Left lung (tissue), 4 donors: ENCODE measurements at regions not wholly inside any gene's neighbourhood (a gene's known extent, or its start where the extent isn't known, plus 50 kb on each side); places are given as distances from the start of the nearest gene placed in this dataset.
A peak's percentile ranks its signal among the peaks of the same experiment; 100 is the strongest.
"Not testable (repeated sequence)": the region's sequence is repeated elsewhere in the genome, so short reads cannot be mapped to it uniquely, and the experiment has no call there.

Experiments used
- ATAC-seq: fragments of 200-7000 bp; cut with Tn5 transposase; one replicate; pipeline ENCODE4 v1.9.1; 2020; ENCODE audit warnings: moderate library complexity
- DNase-seq, 4 donors: peaks; one replicate each; pipeline ENCODE4 v3.0.0-alpha.2; 2013 to 2020
- H3K27ac ChIP-seq, 2 donors: fragments of 200-600 bp; sonication (generic) in 1 of 2; one replicate each; pipeline versions ENCODE4 v1.5.0 to v1.8.0; 2020 to 2021
- H3K27me3 ChIP-seq, 2 donors: fragments of 200-600 bp; sonication (generic) in 1 of 2; one replicate each; pipeline versions ENCODE4 v1.5.0 to v1.8.0; 2020 to 2021
- H3K36me3 ChIP-seq, 2 donors: fragments of 200-600 bp; sonication (generic) in 1 of 2; one replicate each; pipeline versions ENCODE4 v1.5.0 to v1.8.0; 2020 to 2021
- H3K4me1 ChIP-seq, 2 donors: fragments of 200-600 bp; one replicate each; pipeline ENCODE4 v1.8.0; 2021
- H3K4me3 ChIP-seq, 2 donors: fragments of 200-600 bp; sonication (generic) in 1 of 2; one replicate each; pipeline versions ENCODE4 v1.5.0 to v1.8.0; 2020 to 2021; ENCODE audit warnings: mild to moderate bottlenecking in 1 of 2
- H3K9me3 ChIP-seq, 2 donors: fragments of 200-600 bp; sonication (generic) in 1 of 2; one replicate each; pipeline versions ENCODE4 v1.5.0 to v1.8.0; 2020 to 2021
- intact Hi-C, 2 donors: fragments of 100-400 bp; cut with DNase I; formaldehyde crosslinking; loops; one replicate each; pipeline versions ENCODE4 v1.11.2 to v1.14.2; 2022
- TF ChIP-seq, protein P1 (sequence below), 2 donors: fragments of 200-600 bp; sonication (generic) in 1 of 2; IDR thresholded peaks; one replicate each; pipeline versions ENCODE4 v1.5.0 to v1.8.0; 2021; ENCODE audit warnings: antibody characterized with exemption in 2 of 2
- donor health status: DM: no; HTN: yes; CAD: no.
- donor health status: DM: no; HTN: no; CAD: no.

DNA sequence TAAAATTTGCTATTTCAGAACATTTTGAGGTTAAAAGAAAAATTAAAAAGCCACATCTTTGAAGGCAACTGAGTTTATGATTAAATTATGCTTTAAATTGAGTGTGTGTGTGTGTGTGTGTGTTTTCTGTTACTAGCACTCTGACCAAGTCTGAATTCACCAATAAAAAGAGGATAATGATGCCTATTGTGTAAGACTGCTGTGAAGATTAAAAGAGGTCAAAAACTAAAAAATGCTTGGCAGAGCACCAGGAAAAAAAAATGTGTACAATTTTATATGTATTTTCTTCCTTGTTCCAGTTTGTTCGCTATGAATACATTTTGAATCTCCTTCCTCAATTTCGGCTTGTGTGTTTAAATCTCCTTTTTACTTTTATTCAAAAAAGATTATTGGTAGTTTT lies 316.6 kb upstream of the MAGI2 start:
- Histone ChIP-seq H3K27me3 (no peaks in the 10 kb centered on the region), H3K9me3 (peaks cover 0 to 3% of the 10 kb centered on the region in 2 donors), H3K27ac (no peak overlapping the region), H3K36me3 (no peaks in the 10 kb centered on the region), H3K4me1 (no peaks in the 10 kb centered on the region), H3K4me3 (no peak overlapping the region)
- DNase-seq (peak in 2 of 4 donors; percentile 44 to 54), ATAC-seq (no peak)
- TF ChIP-seq, protein P1, sequence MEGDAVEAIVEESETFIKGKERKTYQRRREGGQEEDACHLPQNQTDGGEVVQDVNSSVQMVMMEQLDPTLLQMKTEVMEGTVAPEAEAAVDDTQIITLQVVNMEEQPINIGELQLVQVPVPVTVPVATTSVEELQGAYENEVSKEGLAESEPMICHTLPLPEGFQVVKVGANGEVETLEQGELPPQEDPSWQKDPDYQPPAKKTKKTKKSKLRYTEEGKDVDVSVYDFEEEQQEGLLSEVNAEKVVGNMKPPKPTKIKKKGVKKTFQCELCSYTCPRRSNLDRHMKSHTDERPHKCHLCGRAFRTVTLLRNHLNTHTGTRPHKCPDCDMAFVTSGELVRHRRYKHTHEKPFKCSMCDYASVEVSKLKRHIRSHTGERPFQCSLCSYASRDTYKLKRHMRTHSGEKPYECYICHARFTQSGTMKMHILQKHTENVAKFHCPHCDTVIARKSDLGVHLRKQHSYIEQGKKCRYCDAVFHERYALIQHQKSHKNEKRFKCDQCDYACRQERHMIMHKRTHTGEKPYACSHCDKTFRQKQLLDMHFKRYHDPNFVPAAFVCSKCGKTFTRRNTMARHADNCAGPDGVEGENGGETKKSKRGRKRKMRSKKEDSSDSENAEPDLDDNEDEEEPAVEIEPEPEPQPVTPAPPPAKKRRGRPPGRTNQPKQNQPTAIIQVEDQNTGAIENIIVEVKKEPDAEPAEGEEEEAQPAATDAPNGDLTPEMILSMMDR (IDR thresholded peaks at IDR 0.05), result no peak
- intact Hi-C loops, result no loop called here

DNA sequence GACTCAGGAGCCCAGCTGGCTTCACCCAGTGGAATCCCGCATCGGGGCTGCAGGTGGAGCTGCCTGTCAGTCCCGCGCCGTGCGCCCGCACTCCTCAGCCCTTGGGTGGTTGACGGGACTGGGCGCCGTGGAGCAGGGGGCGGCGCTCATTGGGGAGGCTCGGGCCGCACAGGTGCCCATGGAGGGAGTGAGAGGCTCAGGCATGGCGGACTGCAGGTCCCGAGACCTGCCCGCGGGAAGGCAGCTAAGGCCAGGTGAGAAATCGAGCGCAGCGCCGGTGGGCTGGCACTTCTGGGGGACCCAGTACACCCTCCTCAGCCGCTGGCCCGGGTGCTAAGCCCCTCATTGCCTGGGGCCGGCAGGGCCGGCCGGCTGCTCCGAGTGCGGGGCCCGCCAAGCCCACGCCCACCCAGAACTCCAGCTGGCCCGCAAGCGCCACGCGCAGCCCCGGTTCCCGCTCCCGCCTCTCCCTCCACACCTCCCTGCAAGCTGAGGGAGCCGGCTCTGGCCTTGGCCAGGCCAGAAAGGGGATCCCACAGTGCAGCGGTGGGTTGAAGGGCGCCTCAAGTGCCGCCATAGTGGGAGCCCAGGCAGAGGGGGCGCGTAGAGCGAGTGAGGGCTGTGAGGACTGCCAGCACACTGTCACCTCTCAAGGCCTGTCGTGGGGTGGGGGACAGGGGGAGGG lies 314.6 kb upstream of the MAGI2 start:
- H3K27me3 ChIP-seq, intact Hi-C loops, H3K4me1 ChIP-seq, ATAC-seq, H3K4me3 ChIP-seq, H3K9me3 ChIP-seq, H3K36me3 ChIP-seq, H3K27ac ChIP-seq: not testable (repeated sequence)
- peak in 1 of 4 donors; percentile 68 for DNase-seq

- H3K27ac ChIP-seq, H3K4me3 ChIP-seq, DNase-seq, H3K27me3 ChIP-seq, ATAC-seq, H3K9me3 ChIP-seq, H3K4me1 ChIP-seq, H3K36me3 ChIP-seq, intact Hi-C loops: not testable (repeated sequence)
Measured at GRCh38 chr7:79767192-79767591, 313.7 kb upstream of the MAGI2 start.

DNA sequence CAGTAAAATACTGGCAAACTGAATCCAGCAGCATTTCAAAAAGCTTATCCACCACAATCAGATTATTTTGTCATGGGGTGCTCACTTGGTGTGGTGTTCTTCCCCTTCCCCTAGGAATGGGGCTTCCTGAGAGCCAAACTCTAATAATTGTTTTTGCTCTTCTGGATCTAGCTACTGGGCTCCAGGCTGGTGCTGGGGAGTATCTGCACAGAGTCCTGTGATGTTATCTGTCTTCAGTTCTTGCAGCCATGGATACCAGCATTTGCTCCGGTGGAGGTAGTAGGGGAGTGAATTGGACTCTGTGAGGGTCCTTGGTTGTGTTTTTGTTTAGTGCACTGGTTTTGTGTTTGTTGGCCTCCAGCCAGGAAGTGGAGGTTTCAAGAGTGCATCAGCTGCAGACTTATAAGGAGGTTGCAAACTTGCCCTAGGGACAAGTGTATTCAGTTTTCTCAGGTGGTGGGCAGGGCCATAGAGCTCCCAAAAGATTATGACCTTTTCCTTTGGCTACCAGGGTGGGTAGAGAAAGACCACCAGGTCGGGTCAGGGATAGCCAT lies 308.5 kb upstream of the MAGI2 start:
- H3K9me3 ChIP-seq, result peaks cover 0 to 4% of the 10 kb centered on the region in 2 donors
- DNase-seq, result no peak

DNA sequence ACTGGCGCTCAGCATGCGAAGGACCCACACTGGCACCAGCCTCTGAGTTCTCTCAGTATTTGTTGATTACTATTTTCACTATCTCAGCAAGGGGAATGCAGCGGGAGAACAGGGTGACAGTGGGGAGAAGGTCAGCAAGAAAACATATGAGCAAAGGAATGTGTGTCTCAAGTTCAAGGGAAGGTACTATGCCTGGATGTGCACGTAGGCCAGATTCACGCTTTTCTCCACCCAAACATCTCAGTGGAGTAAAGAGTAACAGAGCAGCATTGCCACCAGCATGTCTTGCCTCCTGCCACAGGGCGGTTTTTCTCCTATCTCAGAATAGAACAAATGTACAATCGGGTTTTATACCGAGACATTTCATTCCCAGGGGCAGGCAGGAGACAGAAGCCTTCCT lies 297.5 kb upstream of the MAGI2 start:
- H3K4me3 ChIP-seq, H3K36me3 ChIP-seq, DNase-seq, ATAC-seq, intact Hi-C loops, H3K27me3 ChIP-seq, H3K9me3 ChIP-seq, H3K4me1 ChIP-seq, H3K27ac ChIP-seq: not testable (repeated sequence)

More for the DNA sequence above, 308.5 kb upstream of the MAGI2 start:
- no peak for ATAC-seq
- H3K4me1 ChIP-seq, result no peaks in the 10 kb centered on the region
- no peak overlapping the region for H3K4me3 ChIP-seq
- H3K27me3 ChIP-seq, result no peaks in the 10 kb centered on the region
- no peaks in the 10 kb centered on the region for H3K36me3 ChIP-seq
- TF ChIP-seq, protein P1 (IDR thresholded peaks at IDR 0.05), result no peak
- no peak overlapping the region for H3K27ac ChIP-seq
- intact Hi-C loops, result no loop called here

GRCh38 chr7:79749856-79750255 lies 296.4 kb upstream of the MAGI2 start:
- H3K27ac ChIP-seq, result no peak overlapping the region
- no peak overlapping the region for H3K4me3 ChIP-seq
- intact Hi-C loops, result no loop called here
- ATAC-seq, result no peak
- no peaks in the 10 kb centered on the region for H3K27me3 ChIP-seq
- H3K9me3 ChIP-seq, result peaks cover 0 to 5% of the 10 kb centered on the region in 2 donors
- H3K36me3 ChIP-seq, result no peaks in the 10 kb centered on the region
- no peak for DNase-seq
- TF ChIP-seq, protein P1 (IDR thresholded peaks at IDR 0.05), result no peak
- H3K4me1 ChIP-seq, result no peaks in the 10 kb centered on the region

DNA sequence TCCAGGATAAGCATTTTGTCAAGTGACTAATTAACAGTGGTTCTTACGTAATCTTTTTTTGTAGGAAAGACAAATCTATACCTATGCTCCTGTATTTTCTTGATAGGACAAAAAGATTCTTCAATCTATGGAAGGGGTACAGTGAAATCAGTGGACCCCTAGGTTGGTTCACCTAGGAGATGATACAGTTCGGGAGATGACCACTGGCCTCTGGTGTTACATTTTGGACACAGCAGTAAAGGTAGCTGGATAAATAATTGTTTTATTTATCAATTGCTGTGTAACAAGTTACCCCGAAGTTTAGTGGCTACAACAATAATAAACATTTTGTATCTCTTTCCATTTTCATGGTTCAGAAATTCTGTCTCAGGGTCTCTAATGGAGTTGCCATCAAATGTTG lies 288.2 kb upstream of the MAGI2 start:
- ATAC-seq, result no peak

More for the DNA sequence above, 288.2 kb upstream of the MAGI2 start:
- Histone ChIP-seq H3K4me1 (no peaks in the 10 kb centered on the region), H3K4me3 (no peak overlapping the region), H3K36me3 (no peaks in the 10 kb centered on the region), H3K27me3 (no peaks in the 10 kb centered on the region), H3K27ac (no peak overlapping the region), H3K9me3 (peaks cover 0 to 2% of the 10 kb centered on the region in 2 donors)
- intact Hi-C loops, result no loop called here
- TF ChIP-seq, protein P1 (IDR thresholded peaks at IDR 0.05), result no peak
- no peak for DNase-seq
